GM12875 (cell line): ENCODE measurements at regions not wholly inside any gene's neighbourhood (a gene's known extent, or its start where the extent isn't known, plus 50 kb on each side); places are given as distances from the start of the nearest gene placed in this dataset.

Experiments
- H3K4me3 ChIP-seq: one replicate; pipeline ENCODE4 v1.5.1; 2011; ENCODE audit warnings: low read depth, low read length, control low read depth
- CTCF ChIP-seq: IDR thresholded peaks from 2 replicates; pipeline ENCODE4 v1.5.1; 2011; ENCODE audit warnings: low read depth, mild to moderate bottlenecking, control low read depth, inconsistent platforms, low read length, moderate library complexity, borderline replicate concordance; ENCODE audit not compliant: insufficient read depth

- no peak for TF ChIP-seq CTCF
- H3K4me3 ChIP-seq: no peak overlapping the region
Measured at GRCh38 chr3:22216601-22217000, 465.6 kb upstream of the ZNF385D start.

- no peak for TF ChIP-seq CTCF
- no peak overlapping the region for H3K4me3 ChIP-seq
Measured at GRCh38 chr3:22225161-22225560, 474.2 kb upstream of the ZNF385D start.

GRCh38 chr3:22228705-22229104 lies 477.7 kb upstream of the ZNF385D start:
- H3K4me3 ChIP-seq: no peak overlapping the region
- TF ChIP-seq CTCF: no peak

GRCh38 chr3:22231061-22231460 lies 480.1 kb upstream of the ZNF385D start:
- TF ChIP-seq CTCF: no peak
- no peak overlapping the region for H3K4me3 ChIP-seq

- H3K4me3 ChIP-seq: no peak overlapping the region
- TF ChIP-seq CTCF: no peak
Measured at GRCh38 chr3:22236490-22237270, 485.7 kb upstream of the ZNF385D start.

- no peak for TF ChIP-seq CTCF
- H3K4me3 ChIP-seq: no peak overlapping the region
Measured at GRCh38 chr3:22239011-22239410, 488.0 kb upstream of the ZNF385D start.

GRCh38 chr3:22241110-22241509 lies 490.1 kb upstream of the ZNF385D start:
- no peak overlapping the region for H3K4me3 ChIP-seq
- no peak for TF ChIP-seq CTCF
